GM23338 (cell line): ENCODE measurements at regions not wholly inside any gene's neighbourhood (a gene's known extent, or its start where the extent isn't known, plus 50 kb on each side); places are given as distances from the start of the nearest gene placed in this dataset.

Experiments used
- ATAC-seq: fragments of 200-7000 bp; cut with Tn5 transposase; 3 replicates; pipeline ENCODE4 v1.9.1; 2020
- DNase-seq: peaks from one replicate; pipeline ENCODE4 v3.0.0-alpha.2; 2015; ENCODE audit warnings: low spot score
- H2AFZ ChIP-seq: fragments of 200-600 bp; sonication (generic); 2 replicates; pipeline ENCODE4 v1.8.0; 2016; ENCODE audit warnings: antibody characterized with exemption, mild to moderate bottlenecking, moderate library complexity
- H3F3A ChIP-seq: fragments of 200-600 bp; sonication (generic); replicated peaks from 2 replicates; pipeline ENCODE4 v1.8.0; 2017; ENCODE audit warnings: antibody characterized with exemption, mixed run types, low read depth
- H3K27ac ChIP-seq: fragments of 200-600 bp; sonication (generic); 2 replicates; pipeline ENCODE4 v1.6.1; 2016; ENCODE audit warnings: low read depth
- H3K27me3 ChIP-seq: fragments of 200-600 bp; sonication (generic); 2 replicates; pipeline ENCODE4 v1.8.0; 2016; ENCODE audit warnings: mild to moderate bottlenecking, mixed run types, moderate library complexity; ENCODE audit not compliant: insufficient read depth
- H3K36me3 ChIP-seq: fragments of 200-600 bp; sonication (generic); 2 replicates; pipeline ENCODE4 v1.8.0; 2016; ENCODE audit warnings: mild to moderate bottlenecking; ENCODE audit not compliant: insufficient read depth
- H3K4me1 ChIP-seq: fragments of 200-600 bp; sonication (generic); 2 replicates; pipeline ENCODE4 v1.8.0; 2016; ENCODE audit warnings: mild to moderate bottlenecking, moderate library complexity; ENCODE audit not compliant: insufficient read depth
- H3K4me2 ChIP-seq: fragments of 200-600 bp; sonication (generic); 2 replicates; pipeline ENCODE4 v1.7.1; 2017; ENCODE audit warnings: mixed run types
- H3K4me3 ChIP-seq: fragments of 200-600 bp; sonication (generic); 2 replicates; pipeline ENCODE4 v1.6.1; 2016; ENCODE audit warnings: mixed run types
- H3K79me2 ChIP-seq: fragments of 200-600 bp; sonication (generic); replicated peaks from 2 replicates; pipeline ENCODE4 v1.8.0; 2017; ENCODE audit warnings: mild to moderate bottlenecking; ENCODE audit not compliant: insufficient read depth
- H3K9me2 ChIP-seq: fragments of 200-600 bp; sonication (generic); 2 replicates; pipeline ENCODE4 v1.8.0; 2017; ENCODE audit not compliant: insufficient read depth
- H4K20me1 ChIP-seq: fragments of 200-600 bp; sonication (generic); replicated peaks from 2 replicates; pipeline ENCODE4 v1.8.0; 2017; ENCODE audit warnings: mild to moderate bottlenecking; ENCODE audit not compliant: insufficient read depth
- H3K27ac Mint-ChIP-seq: 2 replicates; pipeline ENCODE4 v1.8.0; 2020; ENCODE audit warnings: inconsistent platforms, mild to moderate bottlenecking, moderate library complexity, mixed read lengths
- H3K27me3 Mint-ChIP-seq: 3 replicates; pipeline ENCODE4 v1.8.0; 2022; ENCODE audit warnings: low read depth, mild to moderate bottlenecking, moderate library complexity, mixed read lengths, inconsistent platforms; ENCODE audit not compliant: insufficient read depth, poor library complexity
- H3K36me3 Mint-ChIP-seq: 3 replicates; pipeline ENCODE4 v1.8.0; 2021; ENCODE audit warnings: low read depth, mild to moderate bottlenecking, inconsistent platforms, moderate library complexity, mixed read lengths
- H3K4me1 Mint-ChIP-seq: 3 replicates; pipeline ENCODE4 v1.8.0; 2020; ENCODE audit warnings: mild to moderate bottlenecking, inconsistent platforms, mixed read lengths
- H3K4me3 Mint-ChIP-seq: 3 replicates; pipeline ENCODE4 v1.8.0; 2021; ENCODE audit warnings: moderate library complexity, mild to moderate bottlenecking, inconsistent platforms, mixed read lengths
- H3K9me3 Mint-ChIP-seq: 3 replicates; pipeline ENCODE4 v1.8.0; 2020; ENCODE audit warnings: moderate library complexity, mild to moderate bottlenecking, inconsistent platforms, mixed read lengths
- CREB1 ChIP-seq: fragments of 250-450 bp; sonication (Bioruptor Pico); IDR thresholded peaks from 2 replicates; pipeline ENCODE4 v1.5.0; 2020; ENCODE audit warnings: low read depth, mild to moderate bottlenecking, moderate library complexity
- EZH2 ChIP-seq: fragments of 200-600 bp; sonication (generic); IDR thresholded peaks from one replicate; pipeline ENCODE4 v1.8.0; 2017; ENCODE audit warnings: antibody characterized with exemption, mild to moderate bottlenecking, low read depth; ENCODE audit not compliant: unreplicated experiment
- EZH2phosphoT487 ChIP-seq: fragments of 200-600 bp; sonication (generic); IDR thresholded peaks from one replicate; pipeline ENCODE4 v1.8.1; 2018; ENCODE audit warnings: antibody characterized with exemption; ENCODE audit not compliant: unreplicated experiment
- JUNB ChIP-seq: IDR thresholded peaks from one replicate; pipeline ENCODE4 v1.6.1; 2016; ENCODE audit warnings: antibody characterized with exemption; ENCODE audit not compliant: unreplicated experiment
- NANOG ChIP-seq: IDR thresholded peaks from 2 replicates; pipeline ENCODE4 v1.6.1; 2016; ENCODE audit warnings: antibody characterized with exemption, borderline replicate concordance
- POLR2AphosphoS5 ChIP-seq: IDR thresholded peaks from 2 replicates; pipeline ENCODE4 v1.6.1; 2016; ENCODE audit warnings: antibody characterized with exemption, low read depth
- STAT1 ChIP-seq: IDR thresholded peaks from one replicate; pipeline ENCODE4 v1.6.1; 2016; ENCODE audit warnings: antibody characterized with exemption; ENCODE audit not compliant: unreplicated experiment
- ZNF114 ChIP-seq: fragments of 250-450 bp; sonication (Bioruptor Pico); IDR thresholded peaks from 2 replicates; pipeline ENCODE4 v1.5.0; 2020; ENCODE audit warnings: mild to moderate bottlenecking, moderate library complexity
- ZNF331 ChIP-seq: fragments of 250-450 bp; sonication (Bioruptor Pico); IDR thresholded peaks from 2 replicates; pipeline ENCODE4 v1.5.0; 2020; ENCODE audit warnings: low read depth, mild to moderate bottlenecking, moderate library complexity
- TF ChIP-seq, protein P1 (sequence below), 2 experiments: fragments of 200-600 bp in 1 of 2; sonication (generic) in 1 of 2; conservative IDR thresholded peaks; 2 replicates each; pipeline versions ENCODE4 v1.5.1 to v1.6.1; 2016 to 2017; ENCODE audit warnings: antibody characterized with exemption in 2 of 2, low read depth in 2 of 2, mild to moderate bottlenecking in 2 of 2, moderate library complexity in 1 of 2
- TF ChIP-seq, protein P2 (sequence below): fragments of 250-450 bp; sonication (Bioruptor Pico); IDR thresholded peaks from 2 replicates; pipeline ENCODE4 v1.5.0; 2020; ENCODE audit warnings: mild to moderate bottlenecking, moderate library complexity
- TF ChIP-seq, protein P3 (sequence below): IDR thresholded peaks from 2 replicates; pipeline ENCODE4 v1.6.1; 2016; ENCODE audit warnings: antibody characterized with exemption

DNA sequence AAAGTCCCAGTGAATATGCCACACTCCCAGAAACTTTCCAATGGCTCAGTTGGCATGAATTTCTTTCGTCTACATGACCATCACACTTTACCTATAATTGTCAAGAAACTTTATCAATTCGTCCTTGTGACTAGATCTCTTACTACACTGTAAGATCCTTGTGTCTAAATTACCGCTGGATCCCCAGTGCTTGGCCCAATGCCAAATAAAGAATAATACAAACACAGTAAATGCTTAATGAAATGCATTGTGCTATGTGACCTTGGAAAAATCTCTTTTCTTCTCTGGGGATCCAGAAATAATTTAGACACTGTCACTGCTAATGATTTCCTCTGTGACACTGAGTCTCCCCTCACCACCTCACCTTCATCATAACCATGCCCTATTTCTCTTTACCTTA, 137.9 kb downstream of the VSIG4 start (continued):
- TF ChIP-seq, protein P1, sequence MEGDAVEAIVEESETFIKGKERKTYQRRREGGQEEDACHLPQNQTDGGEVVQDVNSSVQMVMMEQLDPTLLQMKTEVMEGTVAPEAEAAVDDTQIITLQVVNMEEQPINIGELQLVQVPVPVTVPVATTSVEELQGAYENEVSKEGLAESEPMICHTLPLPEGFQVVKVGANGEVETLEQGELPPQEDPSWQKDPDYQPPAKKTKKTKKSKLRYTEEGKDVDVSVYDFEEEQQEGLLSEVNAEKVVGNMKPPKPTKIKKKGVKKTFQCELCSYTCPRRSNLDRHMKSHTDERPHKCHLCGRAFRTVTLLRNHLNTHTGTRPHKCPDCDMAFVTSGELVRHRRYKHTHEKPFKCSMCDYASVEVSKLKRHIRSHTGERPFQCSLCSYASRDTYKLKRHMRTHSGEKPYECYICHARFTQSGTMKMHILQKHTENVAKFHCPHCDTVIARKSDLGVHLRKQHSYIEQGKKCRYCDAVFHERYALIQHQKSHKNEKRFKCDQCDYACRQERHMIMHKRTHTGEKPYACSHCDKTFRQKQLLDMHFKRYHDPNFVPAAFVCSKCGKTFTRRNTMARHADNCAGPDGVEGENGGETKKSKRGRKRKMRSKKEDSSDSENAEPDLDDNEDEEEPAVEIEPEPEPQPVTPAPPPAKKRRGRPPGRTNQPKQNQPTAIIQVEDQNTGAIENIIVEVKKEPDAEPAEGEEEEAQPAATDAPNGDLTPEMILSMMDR (conservative IDR thresholded peaks at IDR 0.05; ENCODE audit: low read depth in 2 of 2): no peak

DNA sequence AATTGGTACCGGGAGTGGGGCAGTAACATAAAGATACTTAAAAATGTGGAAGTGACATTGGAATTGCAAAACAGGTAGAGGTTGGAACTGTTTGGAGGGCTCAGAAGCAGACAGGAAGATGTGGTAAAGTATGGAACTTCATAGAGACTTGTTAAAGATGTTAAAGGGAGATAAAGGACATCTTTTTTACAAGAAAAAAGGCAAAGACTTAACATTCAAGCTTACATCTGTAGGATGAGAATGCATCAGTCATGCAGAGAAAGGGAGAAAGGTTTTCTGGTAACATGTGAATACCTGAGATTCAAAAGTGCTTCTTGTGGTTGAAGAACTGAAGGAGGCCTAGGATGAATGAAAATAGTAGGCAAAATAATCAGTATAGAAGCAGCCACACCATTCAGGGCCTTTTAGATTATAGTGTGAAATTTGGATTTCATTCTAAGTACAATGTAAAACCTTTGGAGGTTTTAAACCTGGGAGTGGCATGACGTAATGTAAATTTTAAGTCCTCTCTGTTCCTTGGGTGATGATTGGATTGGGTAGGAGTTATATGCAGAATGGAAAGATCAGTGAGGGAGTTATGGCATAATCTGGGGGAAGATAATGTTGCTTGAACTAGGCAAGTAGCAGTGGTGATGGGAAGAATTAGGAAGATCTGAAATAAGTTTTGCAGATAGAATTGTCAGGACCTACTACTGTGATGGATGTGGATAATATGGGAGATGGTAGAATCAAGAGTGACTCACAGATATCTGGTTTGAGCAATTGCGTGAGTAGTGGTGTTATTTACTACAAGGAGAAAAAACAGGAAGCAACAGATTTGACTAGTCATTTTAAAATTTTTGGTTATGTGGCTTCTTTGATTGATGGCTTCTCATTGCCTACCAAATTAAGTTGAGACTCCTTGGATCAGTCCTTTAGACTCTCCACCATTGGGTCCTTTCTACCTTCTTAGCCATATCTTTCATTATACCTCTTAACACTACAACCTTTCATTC, 138.7 kb downstream of the VSIG4 start:
- H3K4me2 ChIP-seq: no peak overlapping the region
- H3K36me3 Mint-ChIP-seq: no peaks in the 10 kb centered on the region
- no peaks in the 10 kb centered on the region; the same call in 2 of the 3 replicates for H3K9me3 Mint-ChIP-seq
- H3K27ac ChIP-seq: no peak overlapping the region
- no peaks in the 10 kb centered on the region for H3F3A ChIP-seq
- H3K79me2 ChIP-seq: no peaks in the 10 kb centered on the region
- no peak overlapping the region for H3K4me3 Mint-ChIP-seq
- H3K27me3 ChIP-seq: no peaks in the 10 kb centered on the region
- H3K36me3 ChIP-seq: no peaks in the 10 kb centered on the region
- H4K20me1 ChIP-seq: no peaks in the 10 kb centered on the region
- H2AFZ ChIP-seq: no peak overlapping the region
- DNase-seq (no peak), ATAC-seq (no peak)
- H3K27me3 Mint-ChIP-seq: no peaks in the 10 kb centered on the region
- no peaks in the 10 kb centered on the region for H3K4me1 Mint-ChIP-seq
- H3K9me2 ChIP-seq: no peaks in the 10 kb centered on the region
- H3K4me3 ChIP-seq: no peak overlapping the region
- no peaks in the 10 kb centered on the region for H3K4me1 ChIP-seq
- H3K27ac Mint-ChIP-seq: no peak overlapping the region
- TF ChIP-seq CREB1: no peak
- TF ChIP-seq JUNB: no peak
- TF ChIP-seq, protein P2, sequence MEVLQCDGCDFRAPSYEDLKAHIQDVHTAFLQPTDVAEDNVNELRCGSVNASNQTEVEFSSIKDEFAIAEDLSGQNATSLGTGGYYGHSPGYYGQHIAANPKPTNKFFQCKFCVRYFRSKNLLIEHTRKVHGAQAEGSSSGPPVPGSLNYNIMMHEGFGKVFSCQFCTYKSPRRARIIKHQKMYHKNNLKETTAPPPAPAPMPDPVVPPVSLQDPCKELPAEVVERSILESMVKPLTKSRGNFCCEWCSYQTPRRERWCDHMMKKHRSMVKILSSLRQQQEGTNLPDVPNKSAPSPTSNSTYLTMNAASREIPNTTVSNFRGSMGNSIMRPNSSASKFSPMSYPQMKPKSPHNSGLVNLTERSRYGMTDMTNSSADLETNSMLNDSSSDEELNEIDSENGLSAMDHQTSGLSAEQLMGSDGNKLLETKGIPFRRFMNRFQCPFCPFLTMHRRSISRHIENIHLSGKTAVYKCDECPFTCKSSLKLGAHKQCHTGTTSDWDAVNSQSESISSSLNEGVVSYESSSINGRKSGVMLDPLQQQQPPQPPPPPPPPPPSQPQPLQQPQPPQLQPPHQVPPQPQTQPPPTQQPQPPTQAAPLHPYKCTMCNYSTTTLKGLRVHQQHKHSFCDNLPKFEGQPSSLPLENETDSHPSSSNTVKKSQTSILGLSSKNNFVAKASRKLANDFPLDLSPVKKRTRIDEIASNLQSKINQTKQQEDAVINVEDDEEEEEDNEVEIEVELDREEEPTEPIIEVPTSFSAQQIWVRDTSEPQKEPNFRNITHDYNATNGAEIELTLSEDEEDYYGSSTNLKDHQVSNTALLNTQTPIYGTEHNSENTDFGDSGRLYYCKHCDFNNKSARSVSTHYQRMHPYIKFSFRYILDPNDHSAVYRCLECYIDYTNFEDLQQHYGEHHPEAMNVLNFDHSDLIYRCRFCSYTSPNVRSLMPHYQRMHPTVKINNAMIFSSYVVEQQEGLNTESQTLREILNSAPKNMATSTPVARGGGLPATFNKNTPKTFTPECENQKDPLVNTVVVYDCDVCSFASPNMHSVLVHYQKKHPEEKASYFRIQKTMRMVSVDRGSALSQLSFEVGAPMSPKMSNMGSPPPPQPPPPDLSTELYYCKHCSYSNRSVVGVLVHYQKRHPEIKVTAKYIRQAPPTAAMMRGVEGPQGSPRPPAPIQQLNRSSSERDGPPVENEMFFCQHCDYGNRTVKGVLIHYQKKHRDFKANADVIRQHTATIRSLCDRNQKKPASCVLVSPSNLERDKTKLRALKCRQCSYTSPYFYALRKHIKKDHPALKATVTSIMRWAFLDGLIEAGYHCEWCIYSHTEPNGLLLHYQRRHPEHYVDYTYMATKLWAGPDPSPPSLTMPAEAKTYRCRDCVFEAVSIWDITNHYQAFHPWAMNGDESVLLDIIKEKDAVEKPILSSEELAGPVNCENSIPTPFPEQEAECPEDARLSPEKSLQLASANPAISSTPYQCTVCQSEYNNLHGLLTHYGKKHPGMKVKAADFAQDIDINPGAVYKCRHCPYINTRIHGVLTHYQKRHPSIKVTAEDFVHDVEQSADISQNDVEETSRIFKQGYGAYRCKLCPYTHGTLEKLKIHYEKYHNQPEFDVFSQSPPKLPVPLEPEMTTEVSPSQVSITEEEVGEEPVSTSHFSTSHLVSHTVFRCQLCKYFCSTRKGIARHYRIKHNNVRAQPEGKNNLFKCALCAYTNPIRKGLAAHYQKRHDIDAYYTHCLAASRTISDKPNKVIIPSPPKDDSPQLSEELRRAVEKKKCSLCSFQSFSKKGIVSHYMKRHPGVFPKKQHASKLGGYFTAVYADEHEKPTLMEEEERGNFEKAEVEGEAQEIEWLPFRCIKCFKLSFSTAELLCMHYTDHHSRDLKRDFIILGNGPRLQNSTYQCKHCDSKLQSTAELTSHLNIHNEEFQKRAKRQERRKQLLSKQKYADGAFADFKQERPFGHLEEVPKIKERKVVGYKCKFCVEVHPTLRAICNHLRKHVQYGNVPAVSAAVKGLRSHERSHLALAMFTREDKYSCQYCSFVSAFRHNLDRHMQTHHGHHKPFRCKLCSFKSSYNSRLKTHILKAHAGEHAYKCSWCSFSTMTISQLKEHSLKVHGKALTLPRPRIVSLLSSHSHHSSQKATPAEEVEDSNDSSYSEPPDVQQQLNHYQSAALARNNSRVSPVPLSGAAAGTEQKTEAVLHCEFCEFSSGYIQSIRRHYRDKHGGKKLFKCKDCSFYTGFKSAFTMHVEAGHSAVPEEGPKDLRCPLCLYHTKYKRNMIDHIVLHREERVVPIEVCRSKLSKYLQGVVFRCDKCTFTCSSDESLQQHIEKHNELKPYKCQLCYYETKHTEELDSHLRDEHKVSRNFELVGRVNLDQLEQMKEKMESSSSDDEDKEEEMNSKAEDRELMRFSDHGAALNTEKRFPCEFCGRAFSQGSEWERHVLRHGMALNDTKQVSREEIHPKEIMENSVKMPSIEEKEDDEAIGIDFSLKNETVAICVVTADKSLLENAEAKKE (CRISPR knock-in tag): no peak
- TF ChIP-seq POLR2AphosphoS5: no peak
- TF ChIP-seq, protein P3, sequence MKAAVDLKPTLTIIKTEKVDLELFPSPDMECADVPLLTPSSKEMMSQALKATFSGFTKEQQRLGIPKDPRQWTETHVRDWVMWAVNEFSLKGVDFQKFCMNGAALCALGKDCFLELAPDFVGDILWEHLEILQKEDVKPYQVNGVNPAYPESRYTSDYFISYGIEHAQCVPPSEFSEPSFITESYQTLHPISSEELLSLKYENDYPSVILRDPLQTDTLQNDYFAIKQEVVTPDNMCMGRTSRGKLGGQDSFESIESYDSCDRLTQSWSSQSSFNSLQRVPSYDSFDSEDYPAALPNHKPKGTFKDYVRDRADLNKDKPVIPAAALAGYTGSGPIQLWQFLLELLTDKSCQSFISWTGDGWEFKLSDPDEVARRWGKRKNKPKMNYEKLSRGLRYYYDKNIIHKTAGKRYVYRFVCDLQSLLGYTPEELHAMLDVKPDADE: no peak
- no peak for TF ChIP-seq STAT1
- no peak for TF ChIP-seq ZNF114 (CRISPR knock-in tag)
- TF ChIP-seq ZNF331 (CRISPR knock-in tag): no peak
- TF ChIP-seq EZH2: no peak
- TF ChIP-seq EZH2phosphoT487: no peak
- TF ChIP-seq NANOG: no peak
